Lower leg skin (tissue), 3 donors: ENCODE measurements at regions not wholly inside any gene's neighbourhood (a gene's known extent, or its start where the extent isn't known, plus 50 kb on each side); places are given as distances from the start of the nearest gene placed in this dataset.

Experiments used
- CTCF ChIP-seq, 3 donors: fragments of 450-650 bp; IDR thresholded peaks; one replicate each; pipeline ENCODE4 v1.5.1; 2016; ENCODE audit warnings: antibody characterized with exemption in 3 of 3, mild to moderate bottlenecking in 3 of 3, moderate library complexity in 2 of 3
- POLR2A ChIP-seq, 2 donors: fragments of 450-650 bp; IDR thresholded peaks; one replicate each; pipeline ENCODE4 v1.6.1; 2016 to 2017; ENCODE audit warnings: antibody characterized with exemption in 2 of 2, mild to moderate bottlenecking in 1 of 2, moderate library complexity in 1 of 2

- no peak for TF ChIP-seq CTCF (IDR thresholded peaks at IDR 0.05)
- no peak for TF ChIP-seq POLR2A (IDR thresholded peaks at IDR 0.05)
These were observed 511.1 kb downstream of the GLRX3 start for GRCh38 chr10:130647341-130647740.
